Small intestine (tissue), 7 donors: ENCODE measurements at regions not wholly inside any gene's neighbourhood (a gene's known extent, or its start where the extent isn't known, plus 50 kb on each side); places are given as distances from the start of the nearest gene placed in this dataset.
A peak's percentile ranks its signal among the peaks of the same experiment; 100 is the strongest.

Experiments
- DNase-seq, 2 donors: peaks; one replicate each; pipeline versions ENCODE4 v3.0.0 to v3.0.0-alpha.2; 2013
- FAIRE-seq: peaks from 2 replicates; lab custom pipeline; 2012; peaks lifted over from hg19 to GRCh38; lab: Jason Lieb, UNC
- H3K27ac ChIP-seq, 3 donors: one replicate each; pipeline ENCODE4 v1.5.1; 2013; ENCODE audit warnings: low read length in 2 of 3, mild to moderate bottlenecking in 2 of 3, control low read depth in 1 of 3, inconsistent platforms in 1 of 3, low read depth in 1 of 3, moderate library complexity in 1 of 3
- H3K27me3 ChIP-seq, 3 donors: one replicate each; pipeline ENCODE4 v1.6.1; 2013; ENCODE audit warnings: low read length in 3 of 3, inconsistent platforms in 1 of 3; ENCODE audit not compliant: control insufficient read depth in 3 of 3, insufficient read depth in 3 of 3
- H3K36me3 ChIP-seq, 3 donors: one replicate each; pipeline ENCODE4 v1.6.1; 2013; ENCODE audit warnings: low read length in 3 of 3, inconsistent platforms in 1 of 3, low read depth in 1 of 3, mild to moderate bottlenecking in 1 of 3, moderate library complexity in 1 of 3; ENCODE audit not compliant: control insufficient read depth in 3 of 3, insufficient read depth in 2 of 3
- H3K4me1 ChIP-seq, 3 donors: one replicate each; pipeline ENCODE4 v1.6.1; 2013; ENCODE audit warnings: low read length in 2 of 3, inconsistent platforms in 1 of 3, low read depth in 1 of 3, mild to moderate bottlenecking in 1 of 3, moderate library complexity in 1 of 3; ENCODE audit not compliant: control insufficient read depth in 3 of 3, insufficient read depth in 2 of 3
- H3K4me3 ChIP-seq, 3 donors: one replicate each; pipeline ENCODE4 v1.5.1; 2013; ENCODE audit warnings: low read length in 3 of 3, control low read depth in 1 of 3, inconsistent platforms in 1 of 3, low read depth in 1 of 3, mild to moderate bottlenecking in 1 of 3, moderate library complexity in 1 of 3
- H3K9me3 ChIP-seq, 2 donors: one replicate each; pipeline ENCODE4 v1.6.1; 2013; ENCODE audit warnings: low read depth in 1 of 2, low read length in 1 of 2; ENCODE audit not compliant: control insufficient read depth in 2 of 2, insufficient read depth in 1 of 2
- WGBS, 3 donors: extraction: QIAGEN DNeasy Blood & Tissue Kit; methylation state at CpG; one replicate each; pipeline ENCODE4 v1.1.7; 2013; 5-methylcytosine and 5-hydroxymethylcytosine counted together
- donor health status: healthy with polysubstance abuse.
- donor health status: control.
- donor health status: control.
- donor health status: Bipolar disorder and iron deficiency.
- donor health status: healthy.

GRCh38 chr6:14512246-14512645 lies 394.7 kb downstream of the CD83 start:
- H3K36me3 ChIP-seq: no peaks in the 10 kb centered on the region
- WGBS, 3 donors: 93 to 97% (median 94%) methylated on average over 3 of the region's 3 CpGs
- H3K9me3 ChIP-seq: no peaks in the 10 kb centered on the region
- no peaks in the 10 kb centered on the region for H3K27me3 ChIP-seq
- H3K4me1 ChIP-seq: no peaks in the 10 kb centered on the region
- H3K27ac ChIP-seq: no peak overlapping the region
- H3K4me3 ChIP-seq: no peak overlapping the region
- DNase-seq (no peak), FAIRE-seq (no peak)

GRCh38 chr6:14513496-14514393 lies 396.2 kb downstream of the CD83 start:
- Histone ChIP-seq H3K4me3 (no peak overlapping the region), H3K27me3 (no peaks in the 10 kb centered on the region), H3K27ac (no peak overlapping the region), H3K9me3 (no peaks in the 10 kb centered on the region), H3K4me1 (no peaks in the 10 kb centered on the region), H3K36me3 (no peaks in the 10 kb centered on the region)
- no peak for DNase-seq
- no peak for FAIRE-seq
- WGBS, 3 donors: 79 to 85% (median 81%) methylated on average over 7 of the region's 7 CpGs

- H3K4me3 ChIP-seq: no peak overlapping the region
- DNase-seq (no peak), FAIRE-seq (no peak)
- peaks cover 0 to 3% (median 0%) of the 10 kb centered on the region in 3 donors for H3K4me1 ChIP-seq
- H3K27ac ChIP-seq: no peak overlapping the region
- WGBS, 3 donors: 80 to 89% (median 83%) methylated on average over 11 of the region's 11 CpGs
- no peaks in the 10 kb centered on the region for H3K27me3 ChIP-seq
- no peaks in the 10 kb centered on the region for H3K36me3 ChIP-seq
- peaks cover 0 to 4% of the 10 kb centered on the region in 2 donors for H3K9me3 ChIP-seq
Measured at GRCh38 chr6:14516956-14517355, 399.4 kb downstream of the CD83 start.

GRCh38 chr6:14517516-14518105 lies 400.0 kb downstream of the CD83 start:
- Histone ChIP-seq H3K27ac (no peak overlapping the region), H3K4me1 (peaks cover 0 to 3% (median 0%) of the 10 kb centered on the region in 3 donors), H3K4me3 (no peak overlapping the region), H3K27me3 (no peaks in the 10 kb centered on the region), H3K36me3 (no peaks in the 10 kb centered on the region), H3K9me3 (peaks cover 0 to 4% of the 10 kb centered on the region in 2 donors)
- no peak for DNase-seq
- no peak for FAIRE-seq
- 87 to 91% (median 90%) methylated on average over 7 of the region's 7 CpGs for WGBS, 3 donors

GRCh38 chr6:14518515-14519217 lies 401.1 kb downstream of the CD83 start:
- no peak for FAIRE-seq
- WGBS, 3 donors: 77 to 89% (median 89%) methylated on average over 14 of the region's 14 CpGs
- H3K27me3 ChIP-seq: no peaks in the 10 kb centered on the region
- H3K4me3 ChIP-seq: no peak overlapping the region
- no peaks in the 10 kb centered on the region for H3K36me3 ChIP-seq
- no peak overlapping the region for H3K27ac ChIP-seq
- peaks cover 0 to 4% of the 10 kb centered on the region in 2 donors for H3K9me3 ChIP-seq
- H3K4me1 ChIP-seq: peaks cover 0 to 3% (median 0%) of the 10 kb centered on the region in 3 donors
- DNase-seq: no peak

GRCh38 chr6:14520029-14520428 lies 402.5 kb downstream of the CD83 start:
- no peaks in the 10 kb centered on the region for H3K36me3 ChIP-seq
- DNase-seq (no peak), FAIRE-seq (no peak)
- H3K4me1 ChIP-seq: peaks cover 0 to 3% (median 0%) of the 10 kb centered on the region in 3 donors
- no peaks in the 10 kb centered on the region for H3K27me3 ChIP-seq
- no peak overlapping the region for H3K4me3 ChIP-seq
- 89 to 100% (median 95%) methylated on average over 2 of the region's 2 CpGs for WGBS, 3 donors
- H3K27ac ChIP-seq: no peak overlapping the region
- peaks cover 0 to 4% of the 10 kb centered on the region in 2 donors for H3K9me3 ChIP-seq

GRCh38 chr6:14520536-14520935 lies 403.0 kb downstream of the CD83 start:
- Histone ChIP-seq H3K4me1 (peaks cover 0 to 3% (median 0%) of the 10 kb centered on the region in 3 donors), H3K27me3 (no peaks in the 10 kb centered on the region), H3K36me3 (no peaks in the 10 kb centered on the region), H3K9me3 (peaks cover 0 to 4% of the 10 kb centered on the region in 2 donors), H3K27ac (no peak overlapping the region), H3K4me3 (no peak overlapping the region)
- DNase-seq (no peak), FAIRE-seq (no peak)
- WGBS, 3 donors: 75 to 88% (median 86%) methylated on average over 2 of the region's 2 CpGs

GRCh38 chr6:14521141-14521540 lies 403.6 kb downstream of the CD83 start:
- Histone ChIP-seq H3K27me3 (no peaks in the 10 kb centered on the region), H3K4me3 (no peak overlapping the region), H3K27ac (no peak overlapping the region), H3K4me1 (peaks cover 0 to 3% (median 0%) of the 10 kb centered on the region in 3 donors), H3K9me3 (peaks cover 0 to 4% of the 10 kb centered on the region in 2 donors), H3K36me3 (no peaks in the 10 kb centered on the region)
- peak; percentile 35 to 81 for DNase-seq
- 43 to 59% (median 57%) methylated on average over 5 of the region's 5 CpGs for WGBS, 3 donors
- FAIRE-seq: no peak
